GM12874 (cell line): ENCODE measurements at regions not wholly inside any gene's neighbourhood (a gene's known extent, or its start where the extent isn't known, plus 50 kb on each side); places are given as distances from the start of the nearest gene placed in this dataset.

Source experiments
- CTCF ChIP-seq: IDR thresholded peaks from 2 replicates; pipeline ENCODE4 v1.5.1; 2011; ENCODE audit warnings: low read depth, mild to moderate bottlenecking, control low read depth, low read length, moderate library complexity; ENCODE audit not compliant: insufficient read depth

DNA sequence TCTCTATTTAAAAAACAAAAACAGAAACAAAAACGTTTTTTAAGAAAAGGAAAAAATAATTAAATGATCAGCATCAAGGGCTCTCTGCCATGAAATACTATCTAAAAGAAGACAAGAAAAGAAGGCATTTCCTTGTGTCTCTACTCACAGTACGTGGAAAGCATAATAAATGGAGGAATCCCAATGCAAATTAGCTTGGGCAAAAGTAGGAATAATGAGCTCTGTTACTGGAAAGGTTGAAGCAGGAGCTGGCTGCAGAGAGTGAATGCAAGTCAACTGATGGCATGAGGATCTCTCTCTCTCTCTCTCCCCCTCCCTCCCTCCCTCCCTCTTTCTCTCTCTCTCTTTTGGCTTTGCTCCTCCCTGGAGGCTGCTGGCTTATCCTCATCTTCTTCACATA lies 85.9 kb downstream of the TBX3 start:
- TF ChIP-seq CTCF: no peak

- no peak for TF ChIP-seq CTCF
These were observed 91.0 kb downstream of the TBX3 start for GRCh38 chr12:114592946-114593345.

DNA sequence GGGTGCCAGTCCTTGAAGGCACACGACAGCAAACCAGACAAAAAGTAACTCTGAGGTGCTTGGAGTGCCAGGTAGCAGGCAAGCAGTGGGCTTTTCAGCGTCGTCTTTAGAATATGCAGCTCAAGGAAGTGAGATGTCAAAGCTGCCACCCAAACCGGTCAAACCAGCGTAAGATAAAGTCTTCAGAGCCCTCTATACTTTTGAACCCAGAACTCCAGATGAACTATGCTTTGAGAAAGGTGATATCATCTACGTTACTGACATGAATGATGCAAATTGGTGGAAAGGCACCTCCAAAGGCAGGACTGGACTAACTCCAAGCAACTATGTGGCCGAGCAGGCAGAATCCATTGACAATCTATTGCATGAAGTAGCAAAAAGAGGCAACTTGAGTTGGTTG lies 95.9 kb downstream of the TBX3 start:
- TF ChIP-seq CTCF: no peak

GRCh38 chr12:114580306-114580705 lies 103.7 kb downstream of the TBX3 start:
- TF ChIP-seq CTCF: no peak

- no peak for TF ChIP-seq CTCF
These were observed 104.6 kb downstream of the TBX3 start for GRCh38 chr12:114579389-114579788.

GRCh38 chr12:114562654-114563053 lies 121.3 kb downstream of the TBX3 start:
- TF ChIP-seq CTCF: no peak

- TF ChIP-seq CTCF: no peak
These were observed 128.5 kb downstream of the TBX3 start for GRCh38 chr12:114555451-114555850.

- TF ChIP-seq CTCF: no peak
These were observed 136.3 kb downstream of the TBX3 start for GRCh38 chr12:114547636-114548035.
